ENCODE measurements at regions not wholly inside any gene's neighbourhood (a gene's known extent, or its start where the extent isn't known, plus 50 kb on each side); places are given as distances from the start of the nearest gene placed in this dataset.

DNA sequence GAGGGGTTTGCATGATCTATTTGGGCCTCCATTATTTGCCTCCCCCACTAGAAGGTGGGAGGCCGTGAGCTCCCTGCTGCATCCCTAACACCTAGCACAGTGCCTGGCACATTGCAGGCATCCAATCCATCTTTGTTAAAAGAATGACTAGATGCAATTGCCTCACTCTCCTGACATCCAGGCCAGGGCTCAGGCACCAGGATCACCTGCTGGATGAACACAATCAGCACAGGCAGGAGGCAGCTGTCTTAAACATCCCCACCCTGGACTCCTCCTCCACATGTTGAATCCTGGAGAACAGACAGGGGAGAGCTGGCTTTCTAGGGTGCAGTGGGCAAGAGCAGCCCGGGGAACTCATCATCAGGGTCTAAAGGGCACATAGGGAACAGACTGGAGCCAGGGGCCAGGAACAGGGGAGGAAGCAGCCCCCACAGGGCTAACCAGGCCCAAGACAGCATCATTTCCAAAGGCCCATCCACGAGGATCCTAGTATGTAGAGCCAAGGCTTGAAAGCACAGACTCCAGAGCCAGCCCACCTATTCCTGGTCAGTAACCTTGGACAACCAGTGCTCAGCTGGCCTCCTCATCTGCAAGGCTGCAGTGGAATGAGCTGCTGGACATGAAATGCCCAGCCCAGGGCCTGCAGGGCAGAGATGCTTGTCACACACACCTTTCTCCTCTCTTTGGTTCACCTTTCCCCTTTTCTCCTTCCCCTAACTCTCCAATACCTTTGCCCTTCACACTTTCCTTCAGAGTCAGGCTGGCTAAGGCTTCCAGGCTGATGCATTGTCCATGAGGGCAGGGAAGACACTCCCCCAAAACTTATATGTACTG, 254.4 kb upstream of the TLE3 start:
- no peak for TF ChIP-seq ZNF274 (IDR thresholded peaks at IDR 0.05; ENCODE audit: low read depth, low read length)
- no peak overlapping the region for H3K4me3 ChIP-seq (ENCODE audit: low read length)

DNA sequence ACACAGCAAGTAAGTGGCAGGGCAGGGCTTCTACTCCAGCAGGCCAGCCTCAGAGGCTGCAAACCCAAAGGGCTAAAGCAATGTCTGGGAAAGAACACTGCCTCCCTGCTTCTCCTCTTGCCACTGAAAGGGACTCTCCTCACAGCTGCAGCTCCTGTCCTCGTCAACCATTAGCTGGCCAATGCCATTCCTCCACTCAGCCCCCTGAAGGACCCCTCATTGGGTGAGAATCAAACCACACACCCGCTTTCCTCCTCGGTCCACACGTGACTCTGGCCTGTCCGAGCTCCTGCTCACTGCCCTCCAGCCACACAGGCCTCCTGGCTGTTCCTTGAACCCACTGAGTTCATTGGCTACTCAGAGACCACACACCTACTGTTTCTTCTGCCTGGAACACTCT, 253.7 kb upstream of the TLE3 start:
- no peak overlapping the region for H3K4me3 ChIP-seq (ENCODE audit: low read length)
- no peak for TF ChIP-seq ZNF274 (IDR thresholded peaks at IDR 0.05; ENCODE audit: low read depth, low read length)

DNA sequence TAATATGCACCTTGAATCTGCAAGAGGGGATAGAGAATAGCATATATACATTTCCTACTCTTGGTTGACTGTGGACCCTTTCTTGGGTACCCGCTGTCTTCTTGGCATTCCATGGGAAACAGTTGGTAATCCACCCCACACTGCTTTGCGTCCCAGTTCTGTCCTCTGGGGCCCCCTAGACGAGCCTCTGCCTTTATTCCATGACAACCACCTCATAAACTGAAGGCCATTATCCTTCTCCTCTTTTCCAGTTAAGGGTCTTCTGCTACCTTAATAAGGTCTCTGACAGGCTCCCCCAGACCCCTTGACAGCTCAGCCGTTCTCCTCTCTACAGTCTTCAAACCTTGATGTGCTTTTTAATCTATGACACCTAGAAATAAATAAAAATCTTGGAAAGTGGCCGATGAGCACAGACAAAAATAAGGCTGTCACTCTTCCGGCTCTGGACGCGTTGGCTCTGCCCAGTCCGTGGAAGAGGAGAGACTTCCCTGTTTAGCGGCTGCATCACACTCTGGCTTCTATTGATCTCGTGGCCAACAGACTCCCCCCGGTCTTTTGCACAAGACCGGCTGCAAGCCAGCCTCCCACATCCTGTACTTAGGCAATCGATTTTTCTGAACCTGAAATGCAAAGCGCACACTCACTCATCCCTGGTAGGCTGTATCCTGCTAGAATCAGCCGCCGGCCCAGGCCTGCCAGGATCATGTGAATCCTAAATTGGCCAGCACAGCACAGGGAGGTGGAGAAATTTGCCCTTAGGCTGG, 251.0 kb upstream of the TLE3 start:
- H3K4me3 ChIP-seq (ENCODE audit: low read length): no peak overlapping the region
- no peak for TF ChIP-seq ZNF274 (IDR thresholded peaks at IDR 0.05; ENCODE audit: low read depth, low read length)

DNA sequence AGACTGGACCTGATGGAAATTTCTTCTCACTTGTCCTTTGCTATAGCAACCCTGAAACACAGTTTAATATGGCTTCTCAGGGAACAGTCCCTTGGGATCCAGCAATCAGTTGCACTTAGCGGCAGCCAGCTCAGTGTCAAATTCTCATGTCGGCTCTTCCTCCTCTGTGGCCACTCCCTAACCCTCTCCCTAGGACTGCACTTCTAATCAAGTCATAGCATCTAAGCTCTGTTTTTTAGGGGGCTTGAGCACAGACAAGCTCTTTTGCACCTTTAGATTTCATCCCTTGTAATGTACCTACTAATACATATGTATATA, 250.5 kb upstream of the TLE3 start:
- H3K4me3 ChIP-seq (ENCODE audit: low read length): no peak overlapping the region
- no peak for TF ChIP-seq ZNF274 (IDR thresholded peaks at IDR 0.05; ENCODE audit: low read depth, low read length)

DNA sequence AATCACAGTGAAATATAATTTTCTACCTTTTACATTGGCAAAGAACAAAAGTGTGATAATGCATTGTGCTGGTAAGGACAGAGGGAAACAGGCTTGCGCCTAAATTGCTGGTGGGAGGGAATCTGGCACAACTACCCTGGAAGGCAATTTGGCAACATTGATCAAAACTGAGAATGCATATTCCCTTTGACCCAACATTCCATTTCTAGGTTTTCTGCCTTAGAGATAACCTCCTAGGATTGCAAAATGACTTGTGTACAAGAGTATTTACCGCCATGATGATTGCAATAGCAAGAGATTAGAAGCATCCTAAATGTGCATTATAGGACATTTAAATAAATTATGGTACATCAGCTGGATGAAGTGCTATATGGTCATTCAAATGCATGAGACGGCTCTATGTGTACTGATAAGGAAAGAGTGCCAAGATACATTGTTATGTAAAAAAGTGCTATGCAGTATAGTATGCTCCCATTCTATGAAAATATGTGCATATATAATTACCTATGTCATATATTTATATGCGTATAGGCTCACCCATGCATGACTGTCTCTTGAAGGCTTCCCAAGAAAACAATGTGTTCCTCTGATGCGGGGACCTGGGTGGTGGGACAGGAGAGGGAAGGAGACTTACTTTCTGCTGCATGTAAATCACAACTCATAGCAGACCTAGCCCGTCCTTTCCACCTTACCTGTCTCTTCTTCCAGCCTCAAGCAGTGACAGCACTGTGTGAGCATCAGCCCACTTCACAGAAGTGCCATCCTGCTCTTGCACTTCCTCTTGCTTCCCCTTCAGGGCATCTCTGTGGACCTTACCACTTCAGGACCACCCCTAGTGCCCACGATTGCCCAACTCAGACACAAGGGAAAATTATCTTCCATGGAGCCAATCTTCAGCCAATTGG, 249.9 kb upstream of the TLE3 start:
- no peak overlapping the region for H3K4me3 ChIP-seq (ENCODE audit: low read length)
- no peak for TF ChIP-seq ZNF274 (IDR thresholded peaks at IDR 0.05; ENCODE audit: low read depth, low read length)

DNA sequence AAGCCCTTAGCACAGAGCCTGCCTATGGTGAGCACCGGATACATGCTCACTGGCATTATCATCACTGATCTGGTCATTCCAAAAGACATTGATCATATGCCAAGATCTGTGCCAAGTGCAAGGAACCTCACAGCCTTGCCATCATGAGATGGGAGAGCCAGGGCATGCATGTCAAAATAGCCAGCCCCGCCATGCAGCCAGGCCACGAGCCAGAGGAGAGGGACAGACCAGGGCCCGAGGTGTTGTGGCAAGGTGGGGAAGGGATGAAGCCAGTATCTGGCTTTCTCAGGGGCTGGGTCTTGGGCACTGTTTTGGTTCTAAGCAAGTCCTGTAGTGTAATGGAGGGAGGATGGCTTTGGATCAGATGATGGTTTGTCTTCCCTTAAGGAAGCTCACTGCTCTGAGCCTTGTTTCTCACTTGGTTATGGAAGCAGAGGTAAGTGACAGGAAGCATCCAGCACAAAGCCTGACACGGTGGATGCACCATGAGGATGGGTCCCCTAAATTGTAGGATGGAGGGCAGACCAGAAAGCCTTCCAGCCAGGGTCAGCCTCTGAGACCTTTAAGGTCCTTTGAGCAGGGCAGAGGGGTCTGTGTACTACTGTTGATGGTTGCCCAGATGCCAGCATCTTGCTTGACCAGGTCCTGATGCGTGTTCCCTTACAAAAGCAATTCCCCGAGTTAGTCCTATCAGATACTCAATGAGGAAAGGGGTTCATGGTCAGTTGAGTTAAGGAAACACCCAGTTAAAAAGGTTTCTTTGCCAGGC, 247.7 kb upstream of the TLE3 start:
- no peak for TF ChIP-seq ZNF274 (IDR thresholded peaks at IDR 0.05; ENCODE audit: low read depth, low read length)
- H3K4me3 ChIP-seq (ENCODE audit: low read length): no peak overlapping the region

DNA sequence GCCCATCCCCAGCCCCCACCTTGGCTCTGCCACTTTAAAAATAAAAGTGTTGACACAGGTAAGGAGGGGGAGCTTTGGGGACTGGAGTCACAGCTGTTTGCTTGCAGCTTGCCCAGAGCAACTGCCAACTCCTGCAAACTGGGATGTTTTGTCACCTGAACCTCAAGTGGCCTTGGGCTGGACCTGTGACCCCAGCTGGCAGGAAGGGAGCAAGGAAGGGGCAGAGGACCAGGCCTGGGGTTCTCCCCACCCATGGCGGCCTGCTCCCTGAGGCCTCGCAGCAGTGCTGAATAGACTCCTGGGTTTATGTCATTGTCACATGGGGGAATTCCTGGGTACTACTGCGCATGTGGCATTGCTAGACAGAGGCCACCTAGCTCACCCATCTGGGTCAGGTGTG, 246.9 kb upstream of the TLE3 start:
- H3K4me3 ChIP-seq (ENCODE audit: low read length): no peak overlapping the region
- no peak for TF ChIP-seq ZNF274 (IDR thresholded peaks at IDR 0.05; ENCODE audit: low read depth, low read length)

DNA sequence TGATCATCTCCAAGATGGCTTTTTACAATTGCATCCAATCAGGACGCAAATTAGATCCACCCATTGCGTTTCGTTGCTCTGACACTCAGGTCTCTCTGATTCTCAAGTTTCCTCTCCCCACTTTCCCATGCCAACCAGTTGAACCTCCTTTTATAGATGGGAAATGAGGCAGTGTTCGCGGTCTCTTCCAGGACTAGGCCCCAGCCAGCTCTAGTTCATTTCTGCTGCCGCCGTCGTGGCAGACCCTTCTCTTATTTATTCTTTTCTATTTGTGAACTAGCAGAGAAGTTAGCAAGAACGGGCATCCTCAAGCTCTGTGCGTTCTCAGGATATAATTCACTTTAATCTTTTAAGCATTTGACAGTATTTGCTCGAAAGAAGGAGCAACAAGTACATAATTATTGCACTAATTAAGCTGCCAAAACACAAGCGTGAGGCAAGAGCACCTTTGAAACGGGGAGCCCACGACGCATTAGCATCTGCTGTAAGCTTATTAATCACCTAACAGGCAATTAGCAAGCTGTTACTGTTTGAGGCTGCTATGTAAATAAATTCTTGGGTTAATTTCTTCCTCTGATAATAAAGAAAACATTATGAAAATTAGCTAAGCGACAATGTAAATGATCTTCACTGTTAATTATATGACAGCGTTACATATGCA, 246.4 kb upstream of the TLE3 start:
- TF ChIP-seq ZNF274 (IDR thresholded peaks at IDR 0.05; ENCODE audit: low read depth, low read length): no peak

DNA sequence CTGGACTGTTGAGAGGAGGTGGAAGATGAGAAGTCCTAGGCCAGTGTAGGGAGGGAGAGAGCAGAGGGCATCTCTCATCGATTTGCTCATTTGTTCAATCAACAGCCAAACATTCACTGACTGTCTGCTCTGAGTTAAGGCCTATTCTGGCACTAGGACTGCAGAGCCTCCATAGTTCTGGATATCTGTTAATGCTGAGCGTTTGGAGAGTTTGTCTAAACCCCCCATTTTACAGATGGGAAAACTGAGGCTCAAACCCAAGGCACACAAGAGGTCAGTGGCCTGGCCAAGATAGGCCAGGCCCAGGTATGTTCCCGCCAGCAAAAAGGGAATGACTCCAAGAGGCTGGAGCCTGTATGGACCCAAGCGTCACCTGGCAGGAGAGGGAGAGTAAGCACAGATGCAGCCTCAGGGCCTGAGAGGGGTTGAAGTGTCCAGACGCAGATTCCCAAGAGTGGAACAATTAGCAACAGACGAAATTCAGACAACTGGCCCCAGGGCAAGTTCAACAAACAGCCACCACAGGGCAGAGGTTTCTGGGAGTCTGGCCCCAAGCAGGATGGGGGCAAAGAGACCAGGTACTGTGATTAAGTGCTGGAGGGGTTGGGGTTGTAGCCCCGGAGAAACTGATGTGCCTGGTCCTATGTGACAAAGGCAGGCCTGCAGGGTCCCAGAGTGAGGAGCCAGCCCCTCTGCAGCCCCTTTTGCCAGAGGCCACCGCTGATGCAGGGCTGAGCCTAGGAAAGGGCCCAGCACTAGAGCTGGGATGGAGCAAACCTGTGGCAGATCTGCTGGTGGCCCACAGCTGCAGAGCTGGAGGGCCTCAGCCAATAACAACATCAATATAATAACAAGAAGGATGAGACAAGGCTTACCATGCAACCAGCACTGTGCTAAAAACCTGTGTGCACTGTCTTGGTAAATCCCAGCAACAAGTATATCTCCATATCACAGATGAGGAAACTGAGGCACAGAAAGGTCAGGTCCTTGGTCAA, 245.1 kb upstream of the TLE3 start:
- no peak overlapping the region for H3K4me3 ChIP-seq (ENCODE audit: low read length)
- no peak for TF ChIP-seq ZNF274 (IDR thresholded peaks at IDR 0.05; ENCODE audit: low read depth, low read length)

More for the DNA sequence above, 246.4 kb upstream of the TLE3 start:
- H3K4me3 ChIP-seq (ENCODE audit: low read length): no peak overlapping the region

DNA sequence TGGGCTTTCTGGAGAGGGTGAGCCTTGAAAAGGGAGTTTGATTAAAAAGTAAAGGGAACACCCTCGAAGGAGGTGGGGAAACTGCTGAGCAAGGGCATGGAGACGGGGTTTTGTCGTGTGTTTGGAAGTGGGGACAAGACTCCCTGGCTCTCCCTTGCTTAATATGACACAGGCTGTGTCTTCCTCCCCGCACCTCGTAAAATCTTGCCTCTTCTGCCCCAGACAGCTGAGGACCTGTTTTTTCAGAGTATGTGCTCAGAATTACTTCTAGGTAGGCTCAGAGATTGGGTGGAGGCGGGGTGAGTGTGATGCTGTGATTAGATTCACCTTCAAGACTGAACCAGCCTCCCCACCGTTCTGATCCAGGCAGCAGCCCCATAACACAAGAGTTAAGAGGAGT, 244.4 kb upstream of the TLE3 start:
- TF ChIP-seq ZNF274 (IDR thresholded peaks at IDR 0.05; ENCODE audit: low read depth, low read length): no peak
- H3K4me3 ChIP-seq (ENCODE audit: low read length): no peak overlapping the region

DNA sequence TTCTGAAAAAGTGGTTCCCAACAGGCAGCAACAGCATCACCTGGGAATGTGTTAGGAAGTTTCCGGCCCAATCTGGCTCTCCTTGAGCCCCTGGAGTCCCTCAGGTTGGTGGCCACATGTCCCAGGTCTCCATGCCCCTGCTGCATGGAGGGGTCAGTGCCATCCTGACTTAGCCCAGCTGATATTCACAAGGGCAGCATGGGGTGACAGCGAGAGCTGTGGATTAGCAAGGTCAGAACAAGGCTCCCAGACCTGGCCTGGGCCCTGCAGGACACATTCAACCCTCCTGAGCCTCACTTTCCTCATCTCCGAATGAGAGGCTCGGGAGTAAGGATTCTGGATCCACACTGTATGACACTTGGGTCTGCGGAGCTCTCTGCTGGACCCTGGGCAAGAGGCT, 243.8 kb upstream of the TLE3 start:
- H3K4me3 ChIP-seq (ENCODE audit: low read length): no peak overlapping the region
- TF ChIP-seq ZNF274 (IDR thresholded peaks at IDR 0.05; ENCODE audit: low read depth, low read length): no peak

DNA sequence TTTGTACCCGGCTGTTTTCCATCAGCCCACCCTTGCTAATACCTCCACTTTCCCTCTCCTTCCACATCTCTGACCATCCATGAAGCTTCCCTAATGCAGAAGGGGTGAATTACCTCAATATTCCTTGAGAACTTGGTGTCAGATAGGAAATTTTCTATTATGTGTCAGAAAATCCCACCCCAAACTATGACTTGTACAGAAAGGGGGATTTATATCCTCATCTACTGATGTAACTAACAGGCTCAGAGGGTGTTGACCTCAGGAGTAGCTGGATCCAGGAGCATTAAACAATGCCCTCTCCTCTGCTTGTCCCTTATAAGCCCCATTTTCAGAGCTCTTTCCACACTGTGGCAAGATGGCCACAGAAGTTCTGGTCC, 242.8 kb upstream of the TLE3 start:
- H3K4me3 ChIP-seq (ENCODE audit: low read length): no peak overlapping the region
- TF ChIP-seq ZNF274 (IDR thresholded peaks at IDR 0.05; ENCODE audit: low read depth, low read length): no peak
